WERI-Rb-1 (cell line): ENCODE measurements at regions not wholly inside any gene's neighbourhood (a gene's known extent, or its start where the extent isn't known, plus 50 kb on each side); places are given as distances from the start of the nearest gene placed in this dataset.
"Not testable (repeated sequence)": the region's sequence is repeated elsewhere in the genome, so short reads cannot be mapped to it uniquely, and the experiment has no call there.

Experiments
- DNase-seq: peaks from one replicate; pipeline ENCODE4 v3.0.0-alpha.2; 2020
- H3K27ac ChIP-seq: fragments of 250-450 bp; sonication (Bioruptor Pico); 2 replicates; pipeline ENCODE4 v1.5.1; 2020; ENCODE audit warnings: mild to moderate bottlenecking, moderate library complexity
- H3K27me3 ChIP-seq: fragments of 250-450 bp; sonication (Bioruptor Pico); 2 replicates; pipeline ENCODE4 v1.5.1; 2021; ENCODE audit warnings: mild to moderate bottlenecking, low read depth, moderate library complexity; ENCODE audit not compliant: insufficient read depth, severe bottlenecking
- H3K36me3 ChIP-seq: fragments of 250-450 bp; sonication (Bioruptor Pico); 2 replicates; pipeline ENCODE4 v1.5.1; 2020; ENCODE audit warnings: mild to moderate bottlenecking, moderate library complexity
- H3K4me3 ChIP-seq: 2 replicates; pipeline ENCODE4 v1.5.1; 2011; ENCODE audit warnings: low read depth, mild to moderate bottlenecking, control low read depth, low read length
- H3K9me3 ChIP-seq: fragments of 250-450 bp; sonication (Bioruptor Pico); 2 replicates; pipeline ENCODE4 v1.5.1; 2021; ENCODE audit warnings: mild to moderate bottlenecking, moderate library complexity; ENCODE audit not compliant: severe bottlenecking
- CTCF ChIP-seq: IDR thresholded peaks from 2 replicates; pipeline ENCODE4 v1.5.1; 2011; ENCODE audit warnings: low read depth, mild to moderate bottlenecking, control low read depth, inconsistent platforms, low read length

- H3K4me3 ChIP-seq, H3K36me3 ChIP-seq, H3K27ac ChIP-seq, H3K9me3 ChIP-seq, DNase-seq, H3K27me3 ChIP-seq: not testable (repeated sequence)
These were observed 66.5 kb upstream of the NIPA1 start for GRCh38 chr15:22719980-22720379.

GRCh38 chr15:22726104-22726503 lies 60.3 kb upstream of the NIPA1 start:
- H3K27me3 ChIP-seq, DNase-seq, H3K9me3 ChIP-seq, H3K36me3 ChIP-seq, H3K4me3 ChIP-seq, H3K27ac ChIP-seq: not testable (repeated sequence)

GRCh38 chr15:22735067-22735466 lies 51.4 kb upstream of the NIPA1 start:
- H3K27ac ChIP-seq, H3K36me3 ChIP-seq, H3K9me3 ChIP-seq, H3K4me3 ChIP-seq, DNase-seq, H3K27me3 ChIP-seq: not testable (repeated sequence)

GRCh38 chr15:22735781-22736180 lies 50.7 kb upstream of the NIPA1 start:
- Histone ChIP-seq H3K9me3 (no peaks in the 10 kb centered on the region), H3K27me3 (no peaks in the 10 kb centered on the region), H3K4me3 (no peak overlapping the region), H3K27ac (no peak overlapping the region), H3K36me3 (no peaks in the 10 kb centered on the region)
- TF ChIP-seq CTCF, result no peak
- DNase-seq, result no peak

GRCh38 chr15:22736200-22736599 lies 50.2 kb upstream of the NIPA1 start:
- not testable (repeated sequence) for H3K36me3 ChIP-seq, H3K27me3 ChIP-seq, H3K4me3 ChIP-seq, H3K9me3 ChIP-seq, DNase-seq, H3K27ac ChIP-seq
